ENCODE measurements at regions not wholly inside any gene's neighbourhood (a gene's known extent, or its start where the extent isn't known, plus 50 kb on each side); places are given as distances from the start of the nearest gene placed in this dataset.
"Not testable (repeated sequence)": the region's sequence is repeated elsewhere in the genome, so short reads cannot be mapped to it uniquely, and the experiment has no call there.

DNA sequence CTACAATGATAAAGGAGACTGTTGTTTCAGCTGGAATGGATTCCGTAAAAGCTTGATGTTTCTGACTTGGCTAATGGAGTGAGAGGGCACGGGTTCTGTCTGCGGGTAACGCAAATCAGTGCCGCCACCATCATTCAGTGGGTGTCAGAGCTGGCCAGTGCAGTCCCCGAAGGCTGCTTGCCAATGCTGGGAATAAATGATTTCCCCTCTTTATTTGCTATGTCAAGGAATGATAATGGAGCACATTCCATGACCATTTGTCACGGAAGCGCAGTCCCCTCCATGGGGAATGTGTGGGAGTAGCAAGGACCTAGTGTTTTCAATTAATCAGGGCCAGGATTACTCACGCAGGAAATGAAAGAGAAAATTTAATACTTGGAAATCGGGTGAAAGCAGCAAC is 899.3 kb downstream of the UQCRFS1 start:
- Histone ChIP-seq H3K4me3 (ENCODE audit: low read depth, low read length) (no peak overlapping the region), H3K27ac (ENCODE audit: insufficient read depth, low read length, poor library complexity, severe bottlenecking) (no peak overlapping the region), H3K9me3 (ENCODE audit: control insufficient read depth in 2 of 2, low read length in 2 of 2) (no peaks in the 10 kb centered on the region), H3K4me1 (ENCODE audit: control insufficient read depth, insufficient read depth, low read length, poor library complexity, severe bottlenecking) (no peaks in the 10 kb centered on the region), H3K36me3 (ENCODE audit: control insufficient read depth, insufficient read depth, low read length) (no peaks in the 10 kb centered on the region), H3K27me3 (ENCODE audit: control insufficient read depth, insufficient read depth, low read length) (no peaks in the 10 kb centered on the region)
- H3K27ac Mint-ChIP-seq, result no peak overlapping the region
- peaks cover 0 to 11% (median 4%) of the 10 kb centered on the region in 7 donors for H3K9me3 Mint-ChIP-seq
- ATAC-seq (ENCODE audit: low read depth in 2 of 2) (no peak), DNase-seq (no peak)
- peaks cover 0 to 2% (median 0%) of the 10 kb centered on the region in 4 donors for H3K4me1 Mint-ChIP-seq
- no peak overlapping the region for H3K4me3 Mint-ChIP-seq
- no peaks in the 10 kb centered on the region for H3K36me3 Mint-ChIP-seq
- no peaks in the 10 kb centered on the region for H3K27me3 Mint-ChIP-seq

GRCh38 chr19:28312269-28312668 is 900.7 kb downstream of the UQCRFS1 start:
- H3K9me3 ChIP-seq (ENCODE audit: control insufficient read depth in 2 of 2, low read length in 2 of 2), result peaks cover 0 to 3% of the 10 kb centered on the region in 2 experiments
- H3K4me1 Mint-ChIP-seq, result peaks cover 0 to 2% (median 0%) of the 10 kb centered on the region in 4 donors
- no peaks in the 10 kb centered on the region for H3K36me3 Mint-ChIP-seq
- H3K27me3 Mint-ChIP-seq, result no peaks in the 10 kb centered on the region
- H3K9me3 Mint-ChIP-seq, result peaks cover 0 to 18% (median 3%) of the 10 kb centered on the region in 7 donors
- ATAC-seq (ENCODE audit: low read depth in 2 of 2), result no peak
- H3K27ac ChIP-seq (ENCODE audit: insufficient read depth, low read length, poor library complexity, severe bottlenecking), result no peak overlapping the region
- H3K27me3 ChIP-seq (ENCODE audit: control insufficient read depth, insufficient read depth, low read length), result no peaks in the 10 kb centered on the region
- H3K36me3 ChIP-seq (ENCODE audit: control insufficient read depth, insufficient read depth, low read length), result no peaks in the 10 kb centered on the region
- H3K4me1 ChIP-seq (ENCODE audit: control insufficient read depth, insufficient read depth, low read length, poor library complexity, severe bottlenecking), result no peaks in the 10 kb centered on the region
- no peak overlapping the region for H3K4me3 Mint-ChIP-seq
- DNase-seq, result no peak
- H3K4me3 ChIP-seq (ENCODE audit: low read depth, low read length), result no peak overlapping the region
- H3K27ac Mint-ChIP-seq, result no peak overlapping the region

DNA sequence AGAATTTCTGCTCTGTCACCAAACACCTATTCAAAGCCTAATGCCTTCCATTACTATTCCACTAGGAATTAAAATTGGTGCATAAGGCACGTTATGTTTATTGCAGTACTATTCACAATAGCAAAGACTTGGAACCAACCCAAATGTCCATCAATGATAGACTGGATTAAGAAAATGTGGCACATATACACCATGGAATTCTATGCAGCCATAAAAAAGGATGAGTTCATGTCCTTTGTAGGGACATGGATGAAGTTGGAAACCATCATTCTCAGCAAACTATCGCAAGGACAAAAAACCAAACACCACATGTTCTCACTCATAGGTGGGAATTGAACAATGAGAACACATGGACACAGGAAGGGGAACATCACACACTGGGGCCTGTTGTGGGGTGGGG is 902.1 kb downstream of the UQCRFS1 start:
- H3K27me3 ChIP-seq (ENCODE audit: control insufficient read depth, insufficient read depth, low read length); H3K4me1 Mint-ChIP-seq; H3K9me3 ChIP-seq (ENCODE audit: control insufficient read depth in 2 of 2, low read length in 2 of 2); H3K27ac Mint-ChIP-seq; DNase-seq; H3K36me3 ChIP-seq (ENCODE audit: control insufficient read depth, insufficient read depth, low read length); H3K27ac ChIP-seq (ENCODE audit: insufficient read depth, low read length, poor library complexity, severe bottlenecking); H3K4me1 ChIP-seq (ENCODE audit: control insufficient read depth, insufficient read depth, low read length, poor library complexity, severe bottlenecking); ATAC-seq (ENCODE audit: low read depth in 2 of 2); H3K27me3 Mint-ChIP-seq; H3K36me3 Mint-ChIP-seq; H3K4me3 Mint-ChIP-seq; H3K4me3 ChIP-seq (ENCODE audit: low read depth, low read length): not testable (repeated sequence)
- peaks cover 0 to 18% (median 3%) of the 10 kb centered on the region in 7 donors for H3K9me3 Mint-ChIP-seq

GRCh38 chr19:28309070-28309469 is 903.9 kb downstream of the UQCRFS1 start:
- peaks cover 0 to 19% (median 4%) of the 10 kb centered on the region in 7 donors for H3K9me3 Mint-ChIP-seq
- Histone ChIP-seq H3K27me3 (ENCODE audit: control insufficient read depth, insufficient read depth, low read length) (no peaks in the 10 kb centered on the region), H3K4me1 (ENCODE audit: control insufficient read depth, insufficient read depth, low read length, poor library complexity, severe bottlenecking) (no peaks in the 10 kb centered on the region), H3K36me3 (ENCODE audit: control insufficient read depth, insufficient read depth, low read length) (no peaks in the 10 kb centered on the region), H3K27ac (ENCODE audit: insufficient read depth, low read length, poor library complexity, severe bottlenecking) (no peak overlapping the region), H3K4me3 (ENCODE audit: low read depth, low read length) (no peak overlapping the region), H3K9me3 (ENCODE audit: control insufficient read depth in 2 of 2, low read length in 2 of 2) (peaks cover 0 to 3% of the 10 kb centered on the region in 2 experiments)
- H3K36me3 Mint-ChIP-seq, result no peaks in the 10 kb centered on the region
- no peaks in the 10 kb centered on the region for H3K4me1 Mint-ChIP-seq
- DNase-seq (no peak), ATAC-seq (ENCODE audit: low read depth in 2 of 2) (no peak)
- no peaks in the 10 kb centered on the region for H3K27me3 Mint-ChIP-seq
- no peak overlapping the region for H3K4me3 Mint-ChIP-seq
- no peak overlapping the region for H3K27ac Mint-ChIP-seq

DNA sequence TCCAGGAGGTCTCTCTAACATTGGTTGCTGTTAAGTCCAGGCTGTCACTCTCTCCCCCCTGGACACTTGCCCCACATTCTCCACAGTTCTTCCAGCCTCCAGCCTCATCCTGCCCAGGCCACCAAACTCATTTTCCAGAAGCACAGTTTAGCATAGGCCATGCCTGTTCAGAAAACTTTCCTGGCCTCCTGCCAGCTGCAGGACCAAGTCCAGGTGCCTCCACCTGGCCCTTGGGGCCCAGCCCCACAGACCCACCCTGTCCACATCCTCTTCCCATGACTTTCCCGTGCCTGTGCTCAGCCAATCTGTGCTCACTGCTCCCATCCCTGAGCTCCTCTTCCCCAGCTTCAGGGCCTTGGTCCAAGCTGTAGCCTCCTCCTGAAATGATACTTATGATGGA is 905.0 kb downstream of the UQCRFS1 start:
- DNase-seq (no peak), ATAC-seq (ENCODE audit: low read depth in 2 of 2) (no peak)
- Mint-ChIP-seq H3K27me3 (no peaks in the 10 kb centered on the region), H3K4me3 (no peak overlapping the region), H3K36me3 (no peaks in the 10 kb centered on the region), H3K9me3 (peaks cover 0 to 21% (median 4%) of the 10 kb centered on the region in 7 donors), H3K27ac (no peak overlapping the region), H3K4me1 (no peaks in the 10 kb centered on the region)
- Histone ChIP-seq H3K4me1 (ENCODE audit: control insufficient read depth, insufficient read depth, low read length, poor library complexity, severe bottlenecking) (no peaks in the 10 kb centered on the region), H3K4me3 (ENCODE audit: low read depth, low read length) (no peak overlapping the region), H3K36me3 (ENCODE audit: control insufficient read depth, insufficient read depth, low read length) (no peaks in the 10 kb centered on the region), H3K27me3 (ENCODE audit: control insufficient read depth, insufficient read depth, low read length) (no peaks in the 10 kb centered on the region), H3K9me3 (ENCODE audit: control insufficient read depth in 2 of 2, low read length in 2 of 2) (peaks cover 0 to 3% of the 10 kb centered on the region in 2 experiments), H3K27ac (ENCODE audit: insufficient read depth, low read length, poor library complexity, severe bottlenecking) (no peak overlapping the region)

DNA sequence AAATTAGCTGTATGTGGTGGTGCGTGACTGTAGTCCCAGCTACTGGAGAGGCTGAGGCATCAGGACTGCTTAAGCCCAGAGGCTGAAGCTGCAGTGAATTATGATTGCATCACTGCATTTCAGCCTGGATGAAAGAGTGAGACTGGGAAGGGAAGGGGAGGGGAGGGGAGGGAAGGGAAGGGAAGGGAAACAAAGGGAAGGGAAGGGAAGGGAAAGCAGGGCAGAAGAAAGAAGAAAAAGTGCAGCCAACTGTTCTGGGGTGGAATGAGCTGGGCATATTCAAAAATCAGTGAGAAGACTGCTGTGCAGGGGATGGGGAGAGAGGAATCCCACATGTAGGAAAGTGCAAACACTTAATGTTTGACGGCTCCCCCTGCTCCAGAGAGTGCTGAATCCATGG is 905.5 kb downstream of the UQCRFS1 start:
- Mint-ChIP-seq H3K9me3 (peaks cover 0 to 21% (median 4%) of the 10 kb centered on the region in 7 donors), H3K36me3 (no peaks in the 10 kb centered on the region), H3K4me3 (no peak overlapping the region), H3K27me3 (no peaks in the 10 kb centered on the region), H3K4me1 (no peaks in the 10 kb centered on the region), H3K27ac (peak overlapping the region in 1 of 3 donors; percentile 5)
- no peaks in the 10 kb centered on the region for H3K27me3 ChIP-seq (ENCODE audit: control insufficient read depth, insufficient read depth, low read length)
- H3K4me3 ChIP-seq (ENCODE audit: low read depth, low read length), result no peak overlapping the region
- ATAC-seq (ENCODE audit: low read depth in 2 of 2) (no peak), DNase-seq (no peak)
- H3K27ac ChIP-seq (ENCODE audit: insufficient read depth, low read length, poor library complexity, severe bottlenecking), result no peak overlapping the region
- no peaks in the 10 kb centered on the region for H3K36me3 ChIP-seq (ENCODE audit: control insufficient read depth, insufficient read depth, low read length)
- H3K9me3 ChIP-seq (ENCODE audit: control insufficient read depth in 2 of 2, low read length in 2 of 2), result peaks cover 0 to 3% of the 10 kb centered on the region in 2 experiments
- no peaks in the 10 kb centered on the region for H3K4me1 ChIP-seq (ENCODE audit: control insufficient read depth, insufficient read depth, low read length, poor library complexity, severe bottlenecking)

DNA sequence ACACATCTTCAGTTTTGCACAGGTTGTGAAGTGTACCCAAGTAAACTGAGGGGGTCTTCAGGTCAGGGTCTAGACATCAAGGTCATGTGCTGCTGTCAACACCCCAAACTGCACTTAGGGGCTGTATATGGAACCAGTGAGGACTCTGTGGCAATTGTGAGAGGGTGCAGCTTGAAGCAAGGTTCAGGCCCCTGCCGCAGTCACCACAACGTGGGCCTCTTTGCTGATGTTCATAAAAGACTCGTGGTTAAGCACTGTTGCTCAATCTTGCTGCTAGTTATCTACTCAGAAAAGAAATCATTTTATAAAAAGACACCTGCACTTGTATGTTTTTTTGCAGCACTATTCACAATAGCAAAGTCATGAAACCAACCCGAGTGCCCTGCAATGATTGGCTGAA is 907.4 kb downstream of the UQCRFS1 start:
- Histone ChIP-seq H3K27ac (ENCODE audit: insufficient read depth, low read length, poor library complexity, severe bottlenecking) (no peak overlapping the region), H3K4me1 (ENCODE audit: control insufficient read depth, insufficient read depth, low read length, poor library complexity, severe bottlenecking) (no peaks in the 10 kb centered on the region), H3K27me3 (ENCODE audit: control insufficient read depth, insufficient read depth, low read length) (no peaks in the 10 kb centered on the region), H3K9me3 (ENCODE audit: control insufficient read depth in 2 of 2, low read length in 2 of 2) (peaks cover 0 to 3% of the 10 kb centered on the region in 2 experiments), H3K36me3 (ENCODE audit: control insufficient read depth, insufficient read depth, low read length) (no peaks in the 10 kb centered on the region), H3K4me3 (ENCODE audit: low read depth, low read length) (no peak overlapping the region)
- ATAC-seq (ENCODE audit: low read depth in 2 of 2) (no peak), DNase-seq (no peak)
- no peaks in the 10 kb centered on the region for H3K4me1 Mint-ChIP-seq
- H3K4me3 Mint-ChIP-seq, result no peak overlapping the region
- no peak overlapping the region for H3K27ac Mint-ChIP-seq
- H3K27me3 Mint-ChIP-seq, result no peaks in the 10 kb centered on the region
- peaks cover 0 to 21% (median 4%) of the 10 kb centered on the region in 7 donors for H3K9me3 Mint-ChIP-seq
- no peaks in the 10 kb centered on the region for H3K36me3 Mint-ChIP-seq

- Mint-ChIP-seq H3K4me3 (no peak overlapping the region), H3K9me3 (peaks cover 0 to 26% (median 5%) of the 10 kb centered on the region in 7 donors), H3K27me3 (no peaks in the 10 kb centered on the region), H3K36me3 (no peaks in the 10 kb centered on the region), H3K4me1 (no peaks in the 10 kb centered on the region), H3K27ac (no peak overlapping the region)
- ATAC-seq (ENCODE audit: low read depth in 2 of 2), result no peak
- no peak overlapping the region for H3K27ac ChIP-seq (ENCODE audit: insufficient read depth, low read length, poor library complexity, severe bottlenecking)
- H3K9me3 ChIP-seq (ENCODE audit: control insufficient read depth in 2 of 2, low read length in 2 of 2), result peaks cover 0 to 3% of the 10 kb centered on the region in 2 experiments
- H3K27me3 ChIP-seq (ENCODE audit: control insufficient read depth, insufficient read depth, low read length), result no peaks in the 10 kb centered on the region
- H3K4me1 ChIP-seq (ENCODE audit: control insufficient read depth, insufficient read depth, low read length, poor library complexity, severe bottlenecking), result no peaks in the 10 kb centered on the region
- no peak for DNase-seq
- H3K36me3 ChIP-seq (ENCODE audit: control insufficient read depth, insufficient read depth, low read length), result no peaks in the 10 kb centered on the region
- H3K4me3 ChIP-seq (ENCODE audit: low read depth, low read length), result no peak overlapping the region
Measured at GRCh38 chr19:28303502-28303901, 909.4 kb downstream of the UQCRFS1 start.

All from CD4-positive, CD25-positive, alpha-beta regulatory T cell (primary cell).